ENCODE measurements at regions not wholly inside any gene's neighbourhood (a gene's known extent, or its start where the extent isn't known, plus 50 kb on each side); places are given as distances from the start of the nearest gene placed in this dataset.
"Not testable (repeated sequence)": the region's sequence is repeated elsewhere in the genome, so short reads cannot be mapped to it uniquely, and the experiment has no call there.

GRCh38 chr14:71620401-71620800 lies 311.8 kb upstream of the RGS6 start:
- Histone ChIP-seq H3K9me3 (ENCODE audit: control insufficient read depth, insufficient read depth, low read length) (no peaks in the 10 kb centered on the region), H3K36me3 (ENCODE audit: insufficient read depth, low read length) (no peaks in the 10 kb centered on the region), H3K9ac (ENCODE audit: low read depth, low read length) (no peak overlapping the region), H3K4me1 (ENCODE audit: insufficient read depth, low read length) (peaks cover 11% of the 10 kb centered on the region)

DNA sequence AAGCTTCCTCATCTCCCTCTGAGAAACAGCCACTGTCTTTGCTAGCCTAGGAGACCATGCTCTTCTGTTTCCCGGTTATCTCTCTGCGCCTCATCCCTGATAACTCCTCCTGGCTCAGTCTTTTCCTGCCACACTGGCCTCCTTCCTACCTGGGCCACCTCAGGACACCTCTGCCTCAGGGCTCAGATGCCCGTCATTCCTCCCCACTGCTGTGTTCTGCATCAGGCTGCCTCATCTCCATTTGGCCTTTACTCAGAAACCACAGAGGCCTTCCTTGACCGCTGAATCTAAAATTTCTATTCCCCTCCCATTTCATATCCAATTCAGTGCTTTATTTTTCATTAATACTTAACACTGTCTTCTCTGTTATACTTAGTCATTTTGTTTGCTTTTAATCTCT lies 311.0 kb upstream of the RGS6 start:
- H3K9ac ChIP-seq (ENCODE audit: low read depth, low read length) = no peak overlapping the region
- peaks cover 7% of the 10 kb centered on the region for H3K4me1 ChIP-seq (ENCODE audit: insufficient read depth, low read length)
- H3K36me3 ChIP-seq (ENCODE audit: insufficient read depth, low read length) = no peaks in the 10 kb centered on the region
- no peaks in the 10 kb centered on the region for H3K9me3 ChIP-seq (ENCODE audit: control insufficient read depth, insufficient read depth, low read length)

DNA sequence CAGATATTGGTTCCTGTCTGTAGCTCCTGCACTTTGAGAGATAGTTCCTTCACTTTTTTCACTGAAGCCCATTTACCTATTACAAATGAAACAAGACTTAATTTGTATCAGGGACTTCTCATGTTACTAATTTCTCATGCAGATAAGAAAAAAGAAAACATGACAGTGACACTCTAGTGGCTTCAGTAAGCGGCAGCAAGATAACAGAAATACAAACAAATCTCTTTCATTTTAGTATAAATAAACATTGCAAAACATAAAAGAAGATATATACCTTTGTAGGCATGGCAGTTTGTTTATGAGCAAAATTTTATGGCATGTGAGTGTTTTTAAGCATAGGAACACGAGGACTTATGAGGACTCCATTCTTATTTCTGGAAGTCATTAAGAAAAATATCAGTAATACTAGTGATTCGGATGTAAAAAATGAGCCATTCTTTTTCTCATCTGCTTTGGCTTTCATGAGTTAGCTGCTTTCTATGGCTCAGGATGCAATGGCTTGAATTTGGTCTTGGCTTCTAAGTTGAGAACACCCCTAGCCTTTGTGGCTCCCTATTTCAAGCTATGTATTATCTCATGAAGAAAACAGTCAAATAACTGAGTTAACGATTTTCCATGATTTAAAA lies 310.1 kb upstream of the RGS6 start:
- Histone ChIP-seq H3K4me1 (ENCODE audit: insufficient read depth, low read length) (peaks cover 6% of the 10 kb centered on the region; the same call in 1 of the 2 replicates), H3K9me3 (ENCODE audit: control insufficient read depth, insufficient read depth, low read length) (no peaks in the 10 kb centered on the region), H3K9ac (ENCODE audit: low read depth, low read length) (no peak overlapping the region), H3K36me3 (ENCODE audit: insufficient read depth, low read length) (no peaks in the 10 kb centered on the region)

GRCh38 chr14:71623939-71624338 lies 308.3 kb upstream of the RGS6 start:
- no peaks in the 10 kb centered on the region for H3K9me3 ChIP-seq (ENCODE audit: control insufficient read depth, insufficient read depth, low read length)

GRCh38 chr14:71625175-71625574 lies 307.1 kb upstream of the RGS6 start:
- Histone ChIP-seq H3K9me3 (ENCODE audit: control insufficient read depth, insufficient read depth, low read length) (no peaks in the 10 kb centered on the region), H3K4me1 (ENCODE audit: insufficient read depth, low read length) (peaks cover 6% of the 10 kb centered on the region; the same call in 1 of the 2 replicates), H3K36me3 (ENCODE audit: insufficient read depth, low read length) (no peaks in the 10 kb centered on the region)

More at GRCh38 chr14:71623939-71624338, 308.3 kb upstream of the RGS6 start:
- Histone ChIP-seq H3K4me1 (ENCODE audit: insufficient read depth, low read length) (peaks cover 6% of the 10 kb centered on the region; the same call in 1 of the 2 replicates), H3K36me3 (ENCODE audit: insufficient read depth, low read length) (no peaks in the 10 kb centered on the region), H3K9ac (ENCODE audit: low read depth, low read length) (no peak overlapping the region)

DNA sequence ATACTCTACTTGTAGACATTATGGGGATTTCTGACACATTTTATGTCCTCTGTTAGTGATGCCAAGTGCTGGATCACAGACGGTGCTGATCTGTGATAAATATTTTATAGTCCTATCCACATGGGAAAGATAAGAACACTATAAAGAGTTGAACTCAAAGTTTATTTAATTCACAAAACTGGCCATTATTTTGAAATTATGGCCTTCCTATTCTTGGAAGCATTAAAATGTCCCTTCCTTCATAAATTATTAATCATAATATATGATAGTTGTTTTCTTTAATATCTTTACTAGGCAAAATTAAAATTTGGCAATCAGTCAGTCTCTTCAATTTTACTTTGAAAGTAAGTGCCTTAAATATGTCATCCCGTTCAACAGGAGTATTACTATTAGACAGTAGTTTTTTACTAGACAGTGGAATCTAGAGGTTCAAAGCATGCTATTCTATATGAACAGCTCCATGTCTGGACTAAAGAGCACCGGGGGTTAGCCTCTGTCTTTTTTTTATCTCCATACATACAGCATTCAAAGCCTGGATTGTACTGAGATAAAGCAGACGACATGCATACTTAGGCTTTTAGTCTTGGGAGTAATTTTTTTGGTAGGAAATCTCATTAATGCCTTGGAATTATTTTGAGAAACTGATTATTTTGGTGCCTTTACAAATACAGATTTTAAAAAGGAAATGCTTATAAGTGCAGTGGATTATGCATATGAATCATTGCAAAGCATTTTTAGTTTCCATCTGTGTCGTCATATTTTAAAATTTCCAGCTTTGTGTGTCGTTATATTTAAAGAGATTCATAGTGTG lies 306.1 kb upstream of the RGS6 start:
- no peak overlapping the region for H3K9ac ChIP-seq (ENCODE audit: low read depth, low read length)
- H3K36me3 ChIP-seq (ENCODE audit: insufficient read depth, low read length) = no peaks in the 10 kb centered on the region
- H3K9me3 ChIP-seq (ENCODE audit: control insufficient read depth, insufficient read depth, low read length) = no peaks in the 10 kb centered on the region
- H3K4me1 ChIP-seq (ENCODE audit: insufficient read depth, low read length) = peaks cover 1% of the 10 kb centered on the region; the same call in 1 of the 2 replicates

More at GRCh38 chr14:71625175-71625574, 307.1 kb upstream of the RGS6 start:
- H3K9ac ChIP-seq (ENCODE audit: low read depth, low read length) = no peak overlapping the region

DNA sequence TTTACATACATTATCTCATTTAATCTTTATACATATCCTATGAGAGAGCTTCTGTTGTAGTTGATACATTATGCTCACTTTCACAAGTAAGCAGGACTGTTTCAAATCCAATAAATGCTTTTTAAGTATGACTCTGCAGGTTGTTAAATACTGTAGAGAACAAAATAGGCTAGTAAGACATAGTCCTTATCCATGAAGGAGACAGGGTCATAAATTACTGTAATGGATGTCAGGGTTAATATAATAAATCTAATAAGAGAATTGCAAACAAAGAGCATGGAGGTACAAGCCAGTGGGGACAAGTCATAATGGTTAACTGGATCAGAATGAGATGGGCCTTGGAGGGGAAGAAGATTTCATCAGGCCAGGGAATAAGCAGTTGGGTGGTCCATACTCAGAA lies 303.8 kb upstream of the RGS6 start:
- Histone ChIP-seq H3K4me1 (ENCODE audit: insufficient read depth, low read length) (no peaks in the 10 kb centered on the region), H3K9me3 (ENCODE audit: control insufficient read depth, insufficient read depth, low read length) (no peaks in the 10 kb centered on the region), H3K9ac (ENCODE audit: low read depth, low read length) (no peak overlapping the region), H3K36me3 (ENCODE audit: insufficient read depth, low read length) (no peaks in the 10 kb centered on the region)

DNA sequence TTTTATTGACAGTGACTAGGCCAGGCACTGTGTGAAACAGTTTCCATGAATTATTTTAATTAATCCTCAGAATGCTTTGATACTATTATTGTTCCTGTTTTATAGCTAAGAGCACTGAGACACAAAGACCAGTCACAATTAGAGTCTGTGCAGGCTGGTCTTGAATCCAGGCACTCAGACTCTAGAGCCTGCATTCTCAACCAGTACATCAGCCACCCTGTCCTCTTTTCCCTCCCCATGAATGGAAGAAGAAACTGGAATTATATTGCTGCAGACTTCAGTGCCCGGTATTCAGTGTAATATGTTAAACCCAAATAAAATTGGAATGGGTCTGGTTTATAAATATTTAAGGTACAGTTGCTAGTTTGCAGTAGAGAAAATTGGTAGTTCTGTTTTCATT lies 303.0 kb upstream of the RGS6 start:
- no peak overlapping the region for H3K9ac ChIP-seq (ENCODE audit: low read depth, low read length)
- H3K9me3 ChIP-seq (ENCODE audit: control insufficient read depth, insufficient read depth, low read length) = no peaks in the 10 kb centered on the region
- no peaks in the 10 kb centered on the region for H3K4me1 ChIP-seq (ENCODE audit: insufficient read depth, low read length)
- H3K36me3 ChIP-seq (ENCODE audit: insufficient read depth, low read length) = no peaks in the 10 kb centered on the region

DNA sequence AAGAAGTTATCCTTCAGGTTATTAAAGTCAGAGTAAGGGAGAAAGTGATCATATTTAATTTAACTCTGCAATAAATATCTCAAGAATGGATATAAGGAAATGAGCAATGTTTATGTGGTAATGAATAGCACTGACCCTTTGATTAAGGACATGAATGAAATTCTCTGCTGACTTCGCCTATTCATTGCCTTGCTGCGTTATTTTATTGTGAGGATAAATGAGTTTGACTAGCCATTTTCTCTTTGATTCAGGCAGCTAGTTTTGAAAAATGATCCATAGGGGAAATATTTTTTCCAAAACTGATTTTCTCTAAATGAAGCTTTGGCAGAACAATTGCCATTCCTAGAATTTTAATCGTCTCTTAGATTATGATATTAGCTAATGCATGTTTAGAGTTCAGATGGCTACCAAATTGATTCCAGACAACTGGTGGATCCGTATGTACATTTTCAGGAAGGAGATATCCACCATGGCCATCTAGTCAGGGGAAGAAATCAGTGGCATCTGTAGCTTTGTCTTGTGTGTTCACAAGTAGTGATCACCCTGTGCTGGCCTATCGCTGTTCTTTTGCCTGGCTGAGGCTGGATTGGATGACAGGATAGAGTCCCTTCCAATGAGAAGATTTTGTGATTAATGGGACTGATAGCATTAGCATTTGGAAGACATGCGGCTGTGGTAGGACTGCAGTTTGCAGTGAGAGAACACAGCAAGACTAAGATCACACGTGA lies 302.3 kb upstream of the RGS6 start:
- H3K9me3 ChIP-seq (ENCODE audit: control insufficient read depth, insufficient read depth, low read length) = no peaks in the 10 kb centered on the region
- no peaks in the 10 kb centered on the region for H3K36me3 ChIP-seq (ENCODE audit: insufficient read depth, low read length)
- no peak overlapping the region for H3K9ac ChIP-seq (ENCODE audit: low read depth, low read length)
- H3K4me1 ChIP-seq (ENCODE audit: insufficient read depth, low read length) = no peaks in the 10 kb centered on the region

DNA sequence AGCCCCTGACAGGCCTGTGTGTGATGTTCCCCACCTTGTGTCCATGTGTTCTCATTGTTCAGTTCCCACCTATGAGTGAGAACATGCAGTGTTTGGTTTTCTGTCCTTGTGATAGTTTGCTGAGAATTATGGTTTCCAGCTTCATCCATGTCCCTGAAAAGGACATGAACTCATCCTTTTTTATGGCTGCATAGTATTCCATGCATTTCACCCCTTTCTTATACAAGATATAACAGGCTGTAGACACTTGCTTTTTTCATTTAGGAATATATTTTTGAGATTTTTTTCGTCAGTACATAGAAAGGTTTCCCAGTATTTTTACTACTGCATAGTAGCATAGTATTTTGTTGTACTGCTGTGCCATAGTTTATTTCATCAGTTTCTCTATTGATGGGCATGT lies 301.2 kb upstream of the RGS6 start:
- H3K9ac ChIP-seq (ENCODE audit: low read depth, low read length); H3K9me3 ChIP-seq (ENCODE audit: control insufficient read depth, insufficient read depth, low read length); H3K36me3 ChIP-seq (ENCODE audit: insufficient read depth, low read length); H3K4me1 ChIP-seq (ENCODE audit: insufficient read depth, low read length): not testable (repeated sequence)

DNA sequence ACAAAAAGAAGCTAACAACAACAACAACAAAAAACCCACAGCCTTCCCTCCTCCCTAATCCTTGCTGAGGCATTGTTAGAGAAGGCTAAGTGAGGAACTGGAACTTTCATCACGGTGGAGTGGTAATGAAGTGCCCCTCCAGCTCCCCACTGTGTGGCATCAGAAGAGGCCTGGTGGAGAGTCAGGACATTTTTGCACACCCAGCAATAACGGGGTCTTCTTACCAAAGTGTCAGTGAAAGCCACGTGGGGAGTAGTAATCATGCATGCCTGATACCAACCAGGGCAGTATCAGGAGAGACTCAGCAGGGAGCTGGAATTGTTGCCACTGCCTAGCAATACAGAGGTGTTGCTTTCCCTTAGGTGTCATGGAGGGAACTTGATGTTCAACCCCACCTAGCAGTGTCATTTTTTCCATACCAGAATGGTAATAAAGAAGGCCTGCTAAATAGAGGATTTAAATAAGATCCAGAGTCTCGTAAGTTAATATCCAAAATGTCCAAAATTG lies 299.7 kb upstream of the RGS6 start:
- Histone ChIP-seq H3K9ac (ENCODE audit: low read depth, low read length) (no peak overlapping the region), H3K4me1 (ENCODE audit: insufficient read depth, low read length) (no peaks in the 10 kb centered on the region), H3K36me3 (ENCODE audit: insufficient read depth, low read length) (no peaks in the 10 kb centered on the region), H3K9me3 (ENCODE audit: control insufficient read depth, insufficient read depth, low read length) (no peaks in the 10 kb centered on the region)

DNA sequence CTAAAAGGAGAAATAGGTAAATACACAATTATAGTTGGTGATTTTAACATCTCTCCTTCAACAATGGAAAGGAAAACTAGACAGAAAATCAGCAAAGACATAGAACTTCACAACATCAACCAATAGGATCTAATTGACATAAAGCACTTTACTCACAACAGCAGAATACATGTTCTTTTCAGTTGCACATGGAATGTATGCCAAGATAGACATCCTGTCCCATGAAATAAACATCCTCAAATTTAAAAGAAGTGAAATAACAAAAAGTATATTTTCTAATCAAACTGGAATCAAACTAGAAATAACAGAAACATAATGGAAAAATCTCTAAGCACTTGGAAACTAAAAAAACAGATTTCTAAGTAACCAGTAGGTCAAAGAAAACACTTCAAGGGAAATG lies 296.2 kb upstream of the RGS6 start:
- Histone ChIP-seq H3K36me3 (ENCODE audit: insufficient read depth, low read length) (no peaks in the 10 kb centered on the region), H3K9me3 (ENCODE audit: control insufficient read depth, insufficient read depth, low read length) (no peaks in the 10 kb centered on the region), H3K4me1 (ENCODE audit: insufficient read depth, low read length) (no peaks in the 10 kb centered on the region), H3K9ac (ENCODE audit: low read depth, low read length) (no peak overlapping the region)

DNA sequence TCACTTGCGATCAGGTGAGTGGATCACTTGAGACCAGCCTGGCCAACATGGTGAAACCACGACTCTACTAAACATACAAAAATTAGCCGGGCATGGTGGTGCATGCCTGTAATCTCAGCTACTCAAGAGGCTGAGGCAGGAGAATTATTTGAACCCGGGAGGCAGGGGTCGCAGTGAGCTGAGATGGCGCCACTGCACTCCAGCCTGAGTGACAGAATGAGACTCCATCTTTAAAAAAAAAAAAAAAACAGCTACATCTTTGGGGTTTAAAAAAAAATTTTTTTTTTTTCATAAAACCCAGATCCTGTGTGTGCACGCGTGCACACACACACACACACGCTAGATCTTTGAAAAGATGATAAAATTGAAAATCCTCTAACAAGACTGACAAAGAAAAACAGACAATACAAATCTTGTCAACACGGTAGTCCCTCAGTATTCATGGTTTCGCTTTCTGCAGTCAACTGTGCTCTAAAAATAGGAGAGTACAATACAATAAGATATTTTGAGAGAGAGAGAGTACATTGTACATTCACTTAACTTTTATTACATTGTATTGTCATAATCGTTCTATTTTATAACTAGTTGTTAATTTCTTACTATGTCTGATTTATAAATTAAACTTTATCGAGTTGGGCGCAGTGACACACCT lies 295.3 kb upstream of the RGS6 start:
- no peaks in the 10 kb centered on the region for H3K4me1 ChIP-seq (ENCODE audit: insufficient read depth, low read length)
- no peak overlapping the region for H3K9ac ChIP-seq (ENCODE audit: low read depth, low read length)
- no peaks in the 10 kb centered on the region for H3K36me3 ChIP-seq (ENCODE audit: insufficient read depth, low read length)
- H3K9me3 ChIP-seq (ENCODE audit: control insufficient read depth, insufficient read depth, low read length) = no peaks in the 10 kb centered on the region

- Histone ChIP-seq H3K9me3 (ENCODE audit: control insufficient read depth, insufficient read depth, low read length) (peaks cover 6% of the 10 kb centered on the region; the same call in 1 of the 2 replicates), H3K4me1 (ENCODE audit: insufficient read depth, low read length) (no peaks in the 10 kb centered on the region), H3K9ac (ENCODE audit: low read depth, low read length) (no peak overlapping the region), H3K36me3 (ENCODE audit: insufficient read depth, low read length) (no peaks in the 10 kb centered on the region)
These were observed 293.6 kb upstream of the RGS6 start for GRCh38 chr14:71638523-71639196.

All from ES-I3 (cell line).